ENCODE measurements at regions not wholly inside any gene's neighbourhood (a gene's known extent, or its start where the extent isn't known, plus 50 kb on each side); places are given as distances from the start of the nearest gene placed in this dataset.

DNA sequence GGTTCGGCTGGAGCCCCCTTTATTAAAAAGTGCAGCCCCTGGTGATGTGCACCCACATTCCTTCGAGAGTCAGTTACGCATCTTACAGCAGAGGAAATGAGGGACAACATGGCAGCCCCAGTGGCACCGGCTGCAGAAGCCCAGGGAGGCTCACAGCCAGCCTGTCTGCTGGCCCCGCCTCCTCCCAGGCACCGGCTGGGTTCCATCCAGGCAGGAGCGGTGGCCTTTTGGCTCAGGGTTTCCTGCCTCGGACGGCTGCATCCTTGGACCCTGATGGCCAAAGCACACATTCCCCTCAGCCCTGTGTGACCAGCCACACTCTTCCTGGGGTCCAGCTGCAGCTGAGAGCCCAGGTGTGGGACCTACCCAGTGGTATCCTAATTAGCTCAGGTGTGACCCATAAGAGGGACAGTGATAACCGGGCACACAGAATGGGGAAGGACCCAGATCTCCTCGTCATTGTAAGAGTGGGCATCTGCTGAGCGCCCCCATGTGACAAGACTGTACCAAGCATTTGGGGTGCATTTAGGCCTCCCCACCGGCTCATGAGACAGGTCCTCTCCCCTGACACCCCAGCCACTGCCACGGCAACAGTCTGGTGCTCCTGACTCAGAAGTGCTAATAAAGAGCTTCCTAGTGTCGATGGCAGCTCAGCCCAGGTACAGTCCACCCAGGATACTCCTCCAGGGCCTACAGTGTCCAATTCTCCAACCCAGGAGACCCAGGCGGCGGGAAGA lies 63.3 kb upstream of the CHST15 start:
- intact Hi-C loops (cut with DNase I) = no loop called here

DNA sequence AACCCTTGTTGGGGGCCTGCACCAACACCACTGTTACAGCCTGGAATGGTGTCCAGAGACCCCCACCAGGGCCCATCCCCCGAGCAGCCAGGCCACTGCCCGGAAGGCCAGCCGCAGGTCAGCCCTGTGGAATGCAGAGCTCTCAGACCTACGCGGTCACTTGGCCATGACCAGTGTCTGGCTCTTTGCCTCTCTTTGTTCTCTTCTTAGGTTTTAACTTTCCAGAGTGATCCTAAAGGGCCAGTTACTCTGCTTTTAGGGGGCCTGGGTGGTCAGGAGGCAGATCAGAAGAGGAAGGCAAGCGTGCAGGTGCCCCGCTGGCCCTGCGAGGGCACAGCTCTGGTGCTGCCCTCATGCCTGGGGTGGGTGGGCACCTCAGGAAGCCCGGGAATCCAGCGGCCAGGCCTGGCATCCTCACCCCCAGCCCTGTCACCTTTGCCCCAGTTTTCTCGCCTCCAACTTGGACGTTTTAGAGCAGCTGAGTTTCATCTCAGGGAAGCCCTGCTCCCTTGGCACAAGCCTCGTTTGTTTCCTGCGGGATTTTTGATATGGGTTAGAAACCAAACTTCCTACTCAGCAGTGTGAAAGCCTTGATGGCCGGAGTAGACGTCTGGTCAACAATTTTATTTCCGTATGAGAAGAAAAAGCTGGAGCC lies 62.5 kb upstream of the CHST15 start:
- Histone ChIP-seq H3K4me3 (no peak overlapping the region), H3K4me1 (peaks cover 11% of the 10 kb centered on the region), H3K27ac (no peak overlapping the region), H3K9ac (ENCODE audit: low read depth in 2 of 2, low read length in 2 of 2) (no peak overlapping the region), H3K9me3 (no peaks in the 10 kb centered on the region), H3K27me3 (no peaks in the 10 kb centered on the region), H3K36me3 (no peaks in the 10 kb centered on the region)
- intact Hi-C loops (cut with DNase I) = no loop called here
- no peak for DNase-seq
- TF ChIP-seq, protein P1, sequence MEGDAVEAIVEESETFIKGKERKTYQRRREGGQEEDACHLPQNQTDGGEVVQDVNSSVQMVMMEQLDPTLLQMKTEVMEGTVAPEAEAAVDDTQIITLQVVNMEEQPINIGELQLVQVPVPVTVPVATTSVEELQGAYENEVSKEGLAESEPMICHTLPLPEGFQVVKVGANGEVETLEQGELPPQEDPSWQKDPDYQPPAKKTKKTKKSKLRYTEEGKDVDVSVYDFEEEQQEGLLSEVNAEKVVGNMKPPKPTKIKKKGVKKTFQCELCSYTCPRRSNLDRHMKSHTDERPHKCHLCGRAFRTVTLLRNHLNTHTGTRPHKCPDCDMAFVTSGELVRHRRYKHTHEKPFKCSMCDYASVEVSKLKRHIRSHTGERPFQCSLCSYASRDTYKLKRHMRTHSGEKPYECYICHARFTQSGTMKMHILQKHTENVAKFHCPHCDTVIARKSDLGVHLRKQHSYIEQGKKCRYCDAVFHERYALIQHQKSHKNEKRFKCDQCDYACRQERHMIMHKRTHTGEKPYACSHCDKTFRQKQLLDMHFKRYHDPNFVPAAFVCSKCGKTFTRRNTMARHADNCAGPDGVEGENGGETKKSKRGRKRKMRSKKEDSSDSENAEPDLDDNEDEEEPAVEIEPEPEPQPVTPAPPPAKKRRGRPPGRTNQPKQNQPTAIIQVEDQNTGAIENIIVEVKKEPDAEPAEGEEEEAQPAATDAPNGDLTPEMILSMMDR (IDR thresholded peaks at IDR 0.05) = no peak

More for the DNA sequence above, 63.3 kb upstream of the CHST15 start:
- no peak overlapping the region for H3K9ac ChIP-seq (ENCODE audit: low read depth in 2 of 2, low read length in 2 of 2)
- peaks cover 11% of the 10 kb centered on the region for H3K4me1 ChIP-seq
- TF ChIP-seq, protein P1 (IDR thresholded peaks at IDR 0.05) = no peak
- H3K36me3 ChIP-seq = no peaks in the 10 kb centered on the region
- no peaks in the 10 kb centered on the region for H3K27me3 ChIP-seq
- H3K9me3 ChIP-seq = no peaks in the 10 kb centered on the region
- no peak for DNase-seq
- no peak overlapping the region for H3K4me3 ChIP-seq
- no peak overlapping the region for H3K27ac ChIP-seq

DNA sequence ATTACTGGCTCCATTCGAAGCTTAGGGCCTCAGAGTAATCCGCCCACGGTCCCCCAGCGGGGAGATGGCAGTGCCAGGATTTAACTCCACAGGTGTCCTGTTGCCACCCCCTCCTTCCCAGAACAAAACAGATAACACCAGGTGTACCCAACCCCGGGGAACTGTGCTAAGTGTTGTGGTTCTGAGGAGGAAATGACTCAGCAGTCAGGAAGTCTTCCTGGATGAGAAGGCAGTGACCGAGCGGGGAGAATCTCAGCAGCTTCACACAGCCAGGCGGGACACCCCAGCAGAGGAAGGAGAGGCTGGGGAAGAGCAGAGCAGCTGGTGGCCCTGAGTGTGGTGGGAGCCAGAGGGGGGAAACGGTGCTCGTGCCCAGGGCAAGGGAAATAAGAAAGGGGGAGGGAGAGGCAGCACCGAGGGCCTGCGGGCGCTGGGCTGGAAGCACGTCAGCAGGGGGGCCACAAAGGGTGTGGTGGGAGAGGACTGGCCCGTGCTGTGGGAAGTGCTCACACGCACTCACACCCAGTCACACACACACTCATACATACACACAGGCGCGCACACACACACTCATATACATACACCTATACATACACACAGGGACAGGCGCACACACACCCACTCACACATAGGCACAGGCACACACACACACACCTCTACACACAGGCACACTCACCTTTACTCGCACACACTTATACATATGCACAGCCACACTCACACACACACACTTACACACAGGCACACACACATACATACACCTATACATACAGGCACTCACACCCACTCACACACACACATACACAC lies 59.8 kb upstream of the CHST15 start:
- peak; percentile 63 for DNase-seq
- no peaks in the 10 kb centered on the region for H3K36me3 ChIP-seq
- no peak overlapping the region for H3K4me3 ChIP-seq
- H3K4me1 ChIP-seq = peaks cover 11% of the 10 kb centered on the region
- intact Hi-C loops (cut with DNase I) = no loop called here
- TF ChIP-seq, protein P1 (IDR thresholded peaks at IDR 0.05) = no peak
- H3K27me3 ChIP-seq = no peaks in the 10 kb centered on the region
- peak overlapping the region; percentile 53 to 57 for H3K9ac ChIP-seq (ENCODE audit: low read depth in 2 of 2, low read length in 2 of 2)
- H3K9me3 ChIP-seq = no peaks in the 10 kb centered on the region
- peak overlapping the region; percentile 19 for H3K27ac ChIP-seq

GRCh38 chr10:124152139-124153022 lies 59.0 kb upstream of the CHST15 start:
- intact Hi-C loops (cut with DNase I) = no loop called here
- peaks cover 11% of the 10 kb centered on the region for H3K4me1 ChIP-seq

More at GRCh38 chr10:124152139-124153022, 59.0 kb upstream of the CHST15 start:
- Histone ChIP-seq H3K36me3 (no peaks in the 10 kb centered on the region), H3K9me3 (no peaks in the 10 kb centered on the region), H3K27me3 (no peaks in the 10 kb centered on the region), H3K9ac (ENCODE audit: low read depth in 2 of 2, low read length in 2 of 2) (peak overlapping the region; percentile 8 to 53), H3K4me3 (no peak overlapping the region), H3K27ac (peak overlapping the region; percentile 19)
- DNase-seq = peak; percentile 61
- TF ChIP-seq, protein P1 (IDR thresholded peaks at IDR 0.05) = no peak

Measured in colonic mucosa (tissue), 4 donors.